Panc1 (cell line): ENCODE measurements at regions not wholly inside any gene's neighbourhood (a gene's known extent, or its start where the extent isn't known, plus 50 kb on each side); places are given as distances from the start of the nearest gene placed in this dataset.

Experiments
- ATAC-seq: fragments of 200-7000 bp; cut with Tn5 transposase; 2 replicates; pipeline ENCODE4 v1.9.1; 2020; ENCODE audit warnings: mild to moderate bottlenecking, moderate library complexity
- BruUV-seq: library from RNA; stranded (reverse); fragments of 400-500 nt; replicated peaks from 2 replicates; lab custom pipeline; 2021; lab: Mats Ljungman, UMichigan
- CTCF ChIA-PET: fragments of 300-600 bp; sonication (Branson Sonifier 250); formaldehyde crosslinking; loops from one replicate; lab custom pipeline; 2022; ENCODE audit warnings: antibody characterized with exemption; lab: Charles Lee
- POLR2A ChIA-PET: fragments of 300-600 bp; sonication (Branson Sonifier 250); formaldehyde crosslinking; loops from one replicate; lab custom pipeline; 2022; ENCODE audit warnings: antibody characterized with exemption; lab: Charles Lee
- DNase-seq: peaks from one replicate; pipeline ENCODE4 v3.0.0-alpha.2; 2010; ENCODE audit warnings: low read depth, low spot score
- H3K27ac ChIP-seq: 2 replicates; pipeline ENCODE4 v1.5.1; 2011; ENCODE audit warnings: mild to moderate bottlenecking, low read length, inconsistent platforms
- H3K27me3 ChIP-seq: fragments of 200-500 bp; sonication (Bioruptor generic); 2 replicates; pipeline ENCODE4 v1.6.0; 2014; ENCODE audit warnings: low read length, inconsistent platforms; ENCODE audit not compliant: control insufficient read depth, insufficient read depth
- H3K36me3 ChIP-seq: fragments of 200-500 bp; sonication (Bioruptor generic); 2 replicates; pipeline ENCODE4 v1.5.1; 2014; ENCODE audit warnings: inconsistent platforms, mild to moderate bottlenecking, low read length, moderate library complexity; ENCODE audit not compliant: control insufficient read depth, insufficient read depth
- H3K4me1 ChIP-seq: 2 replicates; pipeline ENCODE4 v1.5.1; 2011; ENCODE audit warnings: inconsistent platforms, mild to moderate bottlenecking, low read length, moderate library complexity; ENCODE audit not compliant: control insufficient read depth, insufficient read depth
- H3K4me3 ChIP-seq, 2 experiments: 2 replicates each; pipeline ENCODE4 v1.5.1; 2011 to 2012; ENCODE audit warnings: low read depth in 2 of 2, low read length in 2 of 2, mild to moderate bottlenecking in 2 of 2, inconsistent platforms in 1 of 2, moderate library complexity in 1 of 2
- H3K9me3 ChIP-seq: fragments of 200-500 bp; sonication (Bioruptor generic); 2 replicates; pipeline ENCODE4 v1.5.1; 2014; ENCODE audit warnings: low read depth, mild to moderate bottlenecking, inconsistent platforms, low read length, moderate library complexity; ENCODE audit not compliant: control insufficient read depth, insufficient read depth
- CTCF ChIP-seq: fragments of 450-650 bp; IDR thresholded peaks from 2 replicates; pipeline ENCODE4 v1.5.1; 2017; ENCODE audit warnings: mild to moderate bottlenecking
- POLR2AphosphoS5 ChIP-seq: IDR thresholded peaks from 2 replicates; pipeline ENCODE4 v1.6.1; 2012; ENCODE audit warnings: mild to moderate bottlenecking, low read depth, low read length, moderate library complexity
- REST ChIP-seq, 2 experiments: IDR thresholded peaks; 2 replicates each; pipeline ENCODE4 v1.6.1; 2011 to 2012; ENCODE audit warnings: low read depth in 2 of 2, control low read depth in 1 of 2, low read length in 1 of 2, mild to moderate bottlenecking in 1 of 2, moderate library complexity in 1 of 2; ENCODE audit not compliant: insufficient read depth in 1 of 2
- SIN3A ChIP-seq: IDR thresholded peaks from 2 replicates; pipeline ENCODE4 v1.6.1; 2012; ENCODE audit warnings: low read depth, mild to moderate bottlenecking, low read length, moderate library complexity, borderline replicate concordance; ENCODE audit not compliant: insufficient read depth
- TCF7L2 ChIP-seq: IDR thresholded peaks from 2 replicates; pipeline ENCODE4 v1.6.1; 2011; ENCODE audit warnings: mild to moderate bottlenecking, low read depth, low read length, inconsistent platforms
- in situ Hi-C: cut with HindIII; loops from 2 replicates; pipeline ENCODE4 v1.10.0; 2016; ENCODE audit warnings: low sequenced_read_pairs, low pct_unique_long_range_greater_than_20kb
- intact Hi-C: fragments of 100-400 bp; cut with micrococcal nuclease; formaldehyde crosslinking; loops from one replicate; pipeline ENCODE4 v1.10.0; 2022; ENCODE audit not compliant: unreplicated experiment

- DNase-seq, result no peak
- TF ChIP-seq CTCF (no peak), TCF7L2 (no peak), POLR2AphosphoS5 (no peak)
- no peak overlapping the region for H3K27ac ChIP-seq
- H3K4me1 ChIP-seq, result no peaks in the 10 kb centered on the region
- ChIA-PET CTCF (no interaction called here), POLR2A (interaction anchor here (0.7 kb wide), 1 partner anchor 651 kb away, joined by 7 read pairs; no protein-coding TSS in a partner anchor)
- H3K9me3 ChIP-seq, result no peaks in the 10 kb centered on the region
- no peaks in the 10 kb centered on the region for H3K27me3 ChIP-seq
- no peak for ATAC-seq
- in situ Hi-C loops (no loop called here), intact Hi-C loops (no loop called here)
- no peak overlapping the region for H3K4me3 ChIP-seq
- BruUV-seq, result no TSS peak
- no peaks in the 10 kb centered on the region for H3K36me3 ChIP-seq
Observed at GRCh38 chr9:106621313-106622163, 241.4 kb upstream of the ZNF462 start.

GRCh38 chr9:106622164-106622487 is 240.8 kb upstream of the ZNF462 start:
- no peaks in the 10 kb centered on the region for H3K27me3 ChIP-seq
- intact Hi-C loops, result no loop called here
- H3K4me1 ChIP-seq, result no peaks in the 10 kb centered on the region
- CTCF ChIA-PET, result no interaction called here
- no TSS peak for BruUV-seq
- ATAC-seq, result no peak
- H3K4me3 ChIP-seq, result no peak overlapping the region
- no peak for TF ChIP-seq REST (IDR thresholded peaks at IDR 0.05; ENCODE audit: insufficient read depth in 1 of 2, low read depth in 2 of 2, low read length in 1 of 2)
- TF ChIP-seq SIN3A, result no peak
- TF ChIP-seq CTCF, result no peak
- TF ChIP-seq TCF7L2, result no peak
- no peak for TF ChIP-seq POLR2AphosphoS5
- in situ Hi-C loops, result no loop called here
- POLR2A ChIA-PET, result interaction anchor here (0.7 kb wide), 1 partner anchor 652 kb away, joined by 7 read pairs; no protein-coding TSS in a partner anchor
- H3K9me3 ChIP-seq, result no peaks in the 10 kb centered on the region
- H3K27ac ChIP-seq, result no peak overlapping the region
- no peak for DNase-seq
- H3K36me3 ChIP-seq, result no peaks in the 10 kb centered on the region
